ENCODE measurements at regions not wholly inside any gene's neighbourhood (a gene's known extent, or its start where the extent isn't known, plus 50 kb on each side); places are given as distances from the start of the nearest gene placed in this dataset.

GRCh38 chr9:80082213-80082612 is 510.4 kb downstream of the TLE4 start:
- Histone ChIP-seq H3K79me1 (ENCODE audit: low read depth, low read length) (no peaks in the 10 kb centered on the region), H3K14ac (ENCODE audit: insufficient read length) (no peak overlapping the region), H4K91ac (replicated peaks; ENCODE audit: insufficient read length, low read length) (no peak overlapping the region), H4K5ac (ENCODE audit: insufficient read length, low read depth, low read length) (no peak overlapping the region), H3K9me3 (ENCODE audit: insufficient read depth in 2 of 2, low read depth in 1 of 2, low read length in 1 of 2) (no peaks in the 10 kb centered on the region), H3K18ac (ENCODE audit: extremely low read depth, low read length) (no peak overlapping the region), H2BK20ac (ENCODE audit: low read length) (no peak overlapping the region), H2BK12ac (ENCODE audit: low read depth, low read length) (no peak overlapping the region), H2BK120ac (replicated peaks; ENCODE audit: low read depth, low read length) (no peak overlapping the region), H3K4me2 (ENCODE audit: insufficient read depth in 1 of 2, low read depth in 2 of 2, low read length in 2 of 2) (no peak overlapping the region), H3K27ac (ENCODE audit: low read depth, low read length) (no peak overlapping the region), H4K8ac (ENCODE audit: extremely low read depth, insufficient read depth, low read length) (no peak overlapping the region), H2AFZ (ENCODE audit: low read length) (no peak overlapping the region), H3K4ac (replicated peaks; ENCODE audit: insufficient read length, low read depth, low read length) (no peak overlapping the region), H3K9ac (replicated peaks in 1 of 4; ENCODE audit: extremely low read depth in 1 of 4, low read depth in 3 of 4, low read length in 3 of 4) (no peak overlapping the region), H2BK5ac (ENCODE audit: low read depth, low read length) (no peak overlapping the region), H4K20me1 (replicated peaks in 1 of 2; ENCODE audit: control insufficient read depth in 1 of 2, insufficient read depth in 2 of 2, low read length in 2 of 2) (no peaks in the 10 kb centered on the region), H3K4me1 (replicated peaks in 1 of 4; ENCODE audit: control insufficient read depth in 3 of 4, insufficient read depth in 4 of 4, low read length in 3 of 4) (no peaks in the 10 kb centered on the region), H3K79me2 (ENCODE audit: control insufficient read depth in 1 of 2, insufficient read depth in 2 of 2, low read length in 2 of 2) (no peaks in the 10 kb centered on the region), H2AK5ac (ENCODE audit: low read depth, low read length) (no peak overlapping the region), H3K56ac (replicated peaks; ENCODE audit: insufficient read length, low read depth, low read length) (no peak overlapping the region), H3K27me3 (replicated peaks in 1 of 4; ENCODE audit: control insufficient read depth in 3 of 4, extremely low read depth in 1 of 4, insufficient read depth in 3 of 4, low read length in 3 of 4) (no peaks in the 10 kb centered on the region), H3K23ac (ENCODE audit: insufficient read length) (no peak overlapping the region), H3K23me2 (ENCODE audit: low read depth, low read length) (no peaks in the 10 kb centered on the region), H2BK15ac (ENCODE audit: low read length) (no peak overlapping the region), H3K36me3 (ENCODE audit: control insufficient read depth in 2 of 4, insufficient read depth in 4 of 4, low read length in 3 of 4) (no peaks in the 10 kb centered on the region), H3K4me3 (ENCODE audit: extremely low read depth in 1 of 4, insufficient read depth in 2 of 4, low read depth in 3 of 4, low read length in 4 of 4) (no peak overlapping the region)
- 90% methylated on average over 2 of the region's 2 CpGs; no CpG with 5 or more reads in 1 of the 2 experiments for WGBS, 2 experiments (ENCODE audit: extremely low coverage in 1 of 2, insufficient coverage in 1 of 2, insufficient read length in 1 of 2, insufficient replicate concordance in 2 of 2, low coverage in 1 of 2, low lambda C conversion rate in 2 of 2, missing lambda C conversion rate in 1 of 2)
- ChIA-PET POLR2A (ENCODE audit: partially characterized antibody) (no interaction called here), CTCF (ENCODE audit: partially characterized antibody) (no interaction called here)
- no peak for TF ChIP-seq SP1 (IDR thresholded peaks at IDR 0.05; ENCODE audit: low read depth, low read length)
- no peak for TF ChIP-seq SIRT6 (IDR thresholded peaks at IDR 0.05; ENCODE audit: low read length)
- TF ChIP-seq POU5F1 (IDR thresholded peaks at IDR 0.05; ENCODE audit: low read depth, low read length) = no peak
- no peak for TF ChIP-seq TCF12 (IDR thresholded peaks at IDR 0.05; ENCODE audit: low read depth, low read length)
- TF ChIP-seq TAF1 (IDR thresholded peaks at IDR 0.05; ENCODE audit: low read depth, low read length) = no peak
- no peak for TF ChIP-seq SP4 (IDR thresholded peaks at IDR 0.05; ENCODE audit: low read length)
- TF ChIP-seq TAF7 (optimal IDR thresholded peaks at IDR 0.05; ENCODE audit: borderline replicate concordance, low read depth, low read length) = no peak
- FAIRE-seq (no peak), DNase-seq (ENCODE audit: low read depth in 1 of 2, low spot score in 2 of 2) (no peak)
